PC-3 (cell line): ENCODE measurements at regions not wholly inside any gene's neighbourhood (a gene's known extent, or its start where the extent isn't known, plus 50 kb on each side); places are given as distances from the start of the nearest gene placed in this dataset.
A peak's percentile ranks its signal among the peaks of the same experiment; 100 is the strongest.

Experiments
- ATAC-seq: fragments of 200-7000 bp; cut with Tn5 transposase; 2 replicates; pipeline ENCODE4 v1.9.1; 2020; ENCODE audit warnings: mild to moderate bottlenecking, moderate library complexity
- BruUV-seq: library from RNA; stranded (reverse); fragments of 400-500 nt; replicated peaks from 2 replicates; lab custom pipeline; 2021; lab: Mats Ljungman, UMichigan
- CTCF ChIA-PET: fragments of 300-600 bp; sonication (Branson Sonifier 250); formaldehyde crosslinking; loops from one replicate; lab custom pipeline; 2022; ENCODE audit warnings: antibody characterized with exemption; lab: Charles Lee
- POLR2A ChIA-PET: fragments of 300-600 bp; sonication (Branson Sonifier 250); formaldehyde crosslinking; loops from one replicate; lab custom pipeline; 2022; ENCODE audit warnings: antibody characterized with exemption; ENCODE audit not compliant: unreplicated experiment; lab: Charles Lee
- DNase-seq: peaks from one replicate; pipeline ENCODE4 v3.0.0-alpha.2; 2015
- H2AFZ ChIP-seq: fragments of 300-600 bp; sonication (generic); 2 replicates; pipeline ENCODE4 v1.6.0; 2016; ENCODE audit warnings: antibody characterized with exemption, low read length
- H3F3A ChIP-seq: fragments of 300-600 bp; sonication (generic); one replicate; pipeline ENCODE4 v1.6.0; 2017; ENCODE audit warnings: antibody characterized with exemption, low read length, control low read depth, mild to moderate bottlenecking; ENCODE audit not compliant: unreplicated experiment
- H3K27ac ChIP-seq: fragments of 300-600 bp; sonication (generic); 2 replicates; pipeline ENCODE4 v1.5.1; 2016; ENCODE audit warnings: mild to moderate bottlenecking, low read length
- H3K27me3 ChIP-seq: fragments of 300-600 bp; sonication (generic); 2 replicates; pipeline ENCODE4 v1.6.1; 2016; ENCODE audit warnings: low read length, mixed read lengths
- H3K36me3 ChIP-seq: fragments of 300-600 bp; sonication (generic); 2 replicates; pipeline ENCODE4 v1.6.1; 2016; ENCODE audit warnings: low read depth, mixed run types, low read length, mixed read lengths
- H3K4me1 ChIP-seq: fragments of 300-600 bp; sonication (generic); 2 replicates; pipeline ENCODE4 v1.5.1; 2016; ENCODE audit warnings: low read length; ENCODE audit not compliant: insufficient read depth
- H3K4me2 ChIP-seq: fragments of 300-600 bp; sonication (generic); 2 replicates; pipeline ENCODE4 v1.6.0; 2016; ENCODE audit warnings: low read length
- H3K4me3 ChIP-seq: fragments of 300-600 bp; sonication (generic); 2 replicates; pipeline ENCODE4 v1.5.1; 2016; ENCODE audit warnings: mild to moderate bottlenecking, low read length, mixed read lengths
- H3K79me2 ChIP-seq: fragments of 300-600 bp; sonication (generic); 2 replicates; pipeline ENCODE4 v1.6.1; 2017; ENCODE audit warnings: low read length, mixed read lengths
- H3K9ac ChIP-seq: fragments of 300-600 bp; sonication (generic); 2 replicates; pipeline ENCODE4 v1.6.0; 2016; ENCODE audit warnings: mild to moderate bottlenecking, low read length
- H3K9me2 ChIP-seq: fragments of 300-600 bp; sonication (generic); replicated peaks from 2 replicates; pipeline ENCODE4 v1.6.1; 2016; ENCODE audit warnings: mixed run types, low read length, mixed read lengths
- H3K9me3 ChIP-seq: fragments of 300-600 bp; sonication (generic); 2 replicates; pipeline ENCODE4 v1.6.1; 2016; ENCODE audit warnings: low read length, mixed read lengths
- H4K20me1 ChIP-seq: fragments of 300-600 bp; sonication (generic); 2 replicates; pipeline ENCODE4 v1.6.1; 2016; ENCODE audit warnings: low read length, mixed read lengths
- CTCF ChIP-seq: fragments of 300-600 bp; sonication (generic); conservative IDR thresholded peaks from 2 replicates; pipeline ENCODE4 v1.5.1; 2017; ENCODE audit warnings: antibody characterized with exemption, low read depth, mild to moderate bottlenecking, low read length
- EZH2 ChIP-seq: fragments of 300-600 bp; sonication (generic); IDR thresholded peaks from one replicate; pipeline ENCODE4 v1.6.1; 2017; ENCODE audit warnings: antibody characterized with exemption, mild to moderate bottlenecking, low read length; ENCODE audit not compliant: unreplicated experiment
- EZH2phosphoT487 ChIP-seq: fragments of 300-600 bp; sonication (generic); IDR thresholded peaks from 2 replicates; pipeline ENCODE4 v1.6.1; 2018; ENCODE audit warnings: mild to moderate bottlenecking, antibody characterized with exemption, low read length, borderline replicate concordance
- intact Hi-C: fragments of 100-400 bp; cut with micrococcal nuclease; formaldehyde crosslinking; loops from 2 replicates; pipeline ENCODE4 v1.9.0; 2023

- Histone ChIP-seq H4K20me1 (no peaks in the 10 kb centered on the region), H3K27ac (no peak overlapping the region), H3K27me3 (peaks cover 10% of the 10 kb centered on the region; the same call in 1 of the 2 replicates), H3K4me2 (no peak overlapping the region), H3F3A (no peaks in the 10 kb centered on the region), H3K4me3 (no peak overlapping the region), H3K9me3 (no peaks in the 10 kb centered on the region), H3K4me1 (no peaks in the 10 kb centered on the region), H3K79me2 (no peaks in the 10 kb centered on the region), H3K36me3 (no peaks in the 10 kb centered on the region), H3K9ac (no peak overlapping the region), H3K9me2 (no peaks in the 10 kb centered on the region), H2AFZ (no peak overlapping the region)
- ChIA-PET CTCF (no interaction called here), POLR2A (no interaction called here)
- ATAC-seq: no peak; the same call in 1 of the 2 replicates
- TF ChIP-seq EZH2 (no peak), EZH2phosphoT487 (no peak), CTCF (peak; percentile 47; the same call in 1 of the 2 replicates)
- peak; percentile 26 for DNase-seq
- no TSS peak for BruUV-seq
- intact Hi-C loops: no loop called here
These were observed 138.2 kb upstream of the BRINP3 start for GRCh38 chr1:190615818-190616217.

- no peak for DNase-seq
- ATAC-seq: no peak
- Histone ChIP-seq H3K36me3 (no peaks in the 10 kb centered on the region), H3K4me1 (no peaks in the 10 kb centered on the region), H2AFZ (no peak overlapping the region), H3K4me3 (no peak overlapping the region), H4K20me1 (no peaks in the 10 kb centered on the region), H3K27ac (no peak overlapping the region), H3K79me2 (no peaks in the 10 kb centered on the region), H3K9me3 (no peaks in the 10 kb centered on the region), H3K9me2 (no peaks in the 10 kb centered on the region), H3F3A (no peaks in the 10 kb centered on the region), H3K9ac (no peak overlapping the region), H3K4me2 (no peak overlapping the region), H3K27me3 (peaks cover 10% of the 10 kb centered on the region; the same call in 1 of the 2 replicates)
- TF ChIP-seq EZH2phosphoT487: no peak
- TF ChIP-seq CTCF: no peak
- TF ChIP-seq EZH2: no peak
- no TSS peak for BruUV-seq
- ChIA-PET CTCF (no interaction called here), POLR2A (no interaction called here)
- intact Hi-C loops: no loop called here
These were observed 138.6 kb upstream of the BRINP3 start for GRCh38 chr1:190616235-190616634.

GRCh38 chr1:190619724-190620123 is 142.1 kb upstream of the BRINP3 start:
- Histone ChIP-seq H3K4me3 (no peak overlapping the region), H3K9ac (no peak overlapping the region), H3K36me3 (no peaks in the 10 kb centered on the region), H3K27me3 (0 out of 2 replicates have a peak, but pooled peaks cover 3% of the 10 kb centered on the region), H3K4me2 (no peak overlapping the region), H3K27ac (no peak overlapping the region), H3K4me1 (no peaks in the 10 kb centered on the region), H3K9me2 (no peaks in the 10 kb centered on the region), H3K9me3 (no peaks in the 10 kb centered on the region), H3F3A (no peaks in the 10 kb centered on the region), H2AFZ (no peak overlapping the region), H3K79me2 (no peaks in the 10 kb centered on the region), H4K20me1 (no peaks in the 10 kb centered on the region)
- CTCF ChIA-PET: no interaction called here
- BruUV-seq: no TSS peak
- ATAC-seq: no peak
- TF ChIP-seq CTCF (no peak), EZH2 (no peak)
- POLR2A ChIA-PET: no interaction called here
- intact Hi-C loops: loop anchor here (5.0 kb wide), 1 partner anchor 273 kb away; no protein-coding TSS in a partner anchor
- DNase-seq: no peak
